ENCODE measurements at regions not wholly inside any gene's neighbourhood (a gene's known extent, or its start where the extent isn't known, plus 50 kb on each side); places are given as distances from the start of the nearest gene placed in this dataset.

DNA sequence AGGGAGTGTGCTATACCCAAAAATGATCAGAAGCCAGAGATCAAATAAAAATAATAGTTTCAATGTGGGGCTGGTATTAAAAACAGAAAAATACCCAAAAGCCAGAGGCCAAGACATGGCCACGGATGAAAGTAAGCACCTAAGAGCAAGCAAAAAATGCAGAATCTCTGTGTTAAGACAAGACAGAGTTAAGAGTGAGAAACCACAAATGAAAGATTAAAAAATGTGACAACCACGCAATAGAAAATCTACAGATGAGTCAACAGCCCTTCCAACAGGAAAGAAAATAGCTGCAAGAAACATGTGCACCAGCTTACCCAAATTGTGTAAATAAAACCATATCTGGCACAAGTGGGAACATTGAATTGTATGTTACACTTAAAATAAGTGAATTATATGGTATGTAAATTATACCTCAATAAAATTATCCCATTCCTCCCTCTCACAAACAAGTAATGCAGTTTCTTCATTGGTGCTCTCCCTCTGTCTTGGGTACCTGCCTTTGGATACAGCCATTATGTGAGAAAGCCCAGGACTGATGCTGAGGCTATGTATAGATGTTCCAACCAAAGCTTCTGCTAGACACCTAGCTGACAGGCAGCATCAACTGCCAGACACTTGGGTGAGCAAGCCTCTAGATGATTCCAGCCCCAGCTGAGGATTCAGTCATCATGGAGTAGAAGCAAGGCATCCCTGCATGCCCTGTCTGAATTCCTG lies 55.3 kb upstream of the UFL1 start:
- no peak for DNase-seq

DNA sequence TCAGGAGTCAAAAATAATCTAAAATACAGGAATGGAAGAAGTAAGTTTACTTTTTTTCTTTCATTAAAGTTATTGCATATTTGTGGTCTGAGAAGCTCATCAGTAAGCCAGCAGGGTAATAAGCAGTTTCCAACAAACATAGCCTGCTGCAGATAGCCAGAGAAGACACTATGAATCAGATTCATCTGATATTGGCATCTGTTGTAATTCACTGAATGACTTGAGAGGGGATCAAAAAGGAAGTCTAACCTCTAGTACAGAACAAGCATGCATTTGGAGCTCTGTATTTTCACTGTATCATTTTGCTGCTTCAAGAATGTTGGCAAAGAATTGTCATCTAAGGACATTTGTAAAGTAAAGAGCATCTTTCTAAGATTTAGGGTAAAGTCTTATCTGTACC lies 53.8 kb upstream of the UFL1 start:
- no peak for DNase-seq

DNA sequence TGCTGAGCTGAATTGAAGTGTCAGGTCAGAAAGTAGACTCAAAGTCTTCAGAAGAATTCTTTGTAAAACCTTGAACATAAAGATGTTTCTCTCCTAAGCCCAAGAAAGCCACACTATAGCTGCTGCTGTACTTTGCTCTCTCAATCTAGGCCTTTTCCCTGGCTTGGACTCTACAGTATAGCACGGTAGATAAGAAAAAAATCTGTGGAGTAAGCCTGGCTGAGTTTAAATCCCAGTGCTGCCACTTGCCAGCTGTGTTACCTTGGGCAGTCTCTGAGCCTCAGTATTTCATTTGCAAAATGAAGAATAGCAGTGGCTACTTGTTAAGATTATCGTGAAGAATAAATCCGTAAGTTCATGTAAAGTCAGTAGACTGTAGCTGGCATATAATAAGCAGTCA lies 53.3 kb upstream of the UFL1 start:
- no peak for DNase-seq

DNA sequence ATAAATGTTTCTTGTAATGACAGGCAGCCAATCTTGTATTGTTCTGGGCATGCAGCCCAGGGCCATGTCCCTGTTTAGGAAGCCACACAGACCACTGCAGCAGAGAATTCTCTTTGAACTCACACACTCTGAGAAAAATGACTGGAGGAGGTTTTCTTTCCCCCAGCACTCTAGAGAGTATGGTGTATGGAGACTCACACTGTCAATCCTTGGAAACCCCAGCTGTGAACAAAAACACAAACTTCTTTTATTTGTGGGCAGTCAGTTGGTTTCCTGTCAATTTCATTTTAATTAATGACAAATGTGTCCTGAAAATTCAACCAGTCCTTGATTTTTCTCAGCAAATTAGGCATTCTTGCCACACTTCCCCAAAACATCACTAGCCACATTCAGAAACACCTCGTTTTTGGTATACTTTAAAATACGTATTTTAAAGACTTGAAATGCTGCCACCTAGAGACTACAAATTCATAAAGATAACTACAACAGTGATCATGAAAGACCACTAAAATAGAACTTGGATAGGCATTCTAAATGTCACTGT lies 52.9 kb upstream of the UFL1 start:
- no peak for DNase-seq

DNA sequence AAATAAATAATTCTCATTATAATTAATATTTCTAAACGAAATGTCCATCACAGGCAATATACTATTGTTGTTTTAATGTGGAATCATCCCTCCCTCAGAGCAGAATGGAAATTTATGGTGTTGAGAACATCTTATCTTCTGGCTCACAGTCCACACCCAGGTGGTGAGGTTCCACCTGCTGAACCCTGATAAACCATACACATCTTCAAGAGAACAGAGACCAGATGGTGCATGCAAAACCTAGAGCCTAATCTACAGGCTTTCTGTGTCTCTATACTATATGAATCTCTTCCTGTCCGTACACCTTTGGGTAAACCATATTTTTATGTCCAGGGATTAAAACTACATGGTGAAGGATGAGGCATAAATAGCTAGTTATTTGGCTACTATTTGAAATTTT lies 52.3 kb upstream of the UFL1 start:
- no peak for DNase-seq

DNA sequence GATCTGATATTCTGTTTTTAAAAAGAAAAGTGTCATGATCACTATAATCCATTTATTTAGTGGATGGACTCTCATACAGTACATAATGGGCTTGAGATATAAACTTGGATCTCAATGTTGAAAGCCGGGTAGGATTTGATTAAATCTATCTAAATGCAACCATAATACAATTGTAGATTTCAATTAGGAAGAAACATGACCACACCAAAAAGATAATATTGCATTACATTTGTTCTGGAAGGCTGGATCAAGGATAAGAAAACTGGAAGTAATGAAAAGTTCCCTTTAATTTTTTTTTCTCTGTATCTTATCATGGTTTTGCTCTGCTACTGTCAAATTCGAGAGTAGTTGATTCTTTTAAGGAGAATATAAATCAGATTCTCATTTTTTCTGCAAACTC lies 51.3 kb upstream of the UFL1 start:
- no peak for DNase-seq
